GM12874 (cell line): ENCODE measurements at regions not wholly inside any gene's neighbourhood (a gene's known extent, or its start where the extent isn't known, plus 50 kb on each side); places are given as distances from the start of the nearest gene placed in this dataset.

ENCODE experiments used
- TF ChIP-seq, protein P1 (sequence below): IDR thresholded peaks from 2 replicates; pipeline ENCODE4 v1.5.1; 2011; ENCODE audit warnings: low read depth, mild to moderate bottlenecking, control low read depth, low read length, moderate library complexity; ENCODE audit not compliant: insufficient read depth

- TF ChIP-seq, protein P1, sequence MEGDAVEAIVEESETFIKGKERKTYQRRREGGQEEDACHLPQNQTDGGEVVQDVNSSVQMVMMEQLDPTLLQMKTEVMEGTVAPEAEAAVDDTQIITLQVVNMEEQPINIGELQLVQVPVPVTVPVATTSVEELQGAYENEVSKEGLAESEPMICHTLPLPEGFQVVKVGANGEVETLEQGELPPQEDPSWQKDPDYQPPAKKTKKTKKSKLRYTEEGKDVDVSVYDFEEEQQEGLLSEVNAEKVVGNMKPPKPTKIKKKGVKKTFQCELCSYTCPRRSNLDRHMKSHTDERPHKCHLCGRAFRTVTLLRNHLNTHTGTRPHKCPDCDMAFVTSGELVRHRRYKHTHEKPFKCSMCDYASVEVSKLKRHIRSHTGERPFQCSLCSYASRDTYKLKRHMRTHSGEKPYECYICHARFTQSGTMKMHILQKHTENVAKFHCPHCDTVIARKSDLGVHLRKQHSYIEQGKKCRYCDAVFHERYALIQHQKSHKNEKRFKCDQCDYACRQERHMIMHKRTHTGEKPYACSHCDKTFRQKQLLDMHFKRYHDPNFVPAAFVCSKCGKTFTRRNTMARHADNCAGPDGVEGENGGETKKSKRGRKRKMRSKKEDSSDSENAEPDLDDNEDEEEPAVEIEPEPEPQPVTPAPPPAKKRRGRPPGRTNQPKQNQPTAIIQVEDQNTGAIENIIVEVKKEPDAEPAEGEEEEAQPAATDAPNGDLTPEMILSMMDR: no peak
These were observed 363.4 kb upstream of the GCFC2 start for GRCh38 chr2:76073992-76074604.

- TF ChIP-seq, protein P1: no peak
These were observed 339.5 kb upstream of the GCFC2 start for GRCh38 chr2:76050196-76050595.

DNA sequence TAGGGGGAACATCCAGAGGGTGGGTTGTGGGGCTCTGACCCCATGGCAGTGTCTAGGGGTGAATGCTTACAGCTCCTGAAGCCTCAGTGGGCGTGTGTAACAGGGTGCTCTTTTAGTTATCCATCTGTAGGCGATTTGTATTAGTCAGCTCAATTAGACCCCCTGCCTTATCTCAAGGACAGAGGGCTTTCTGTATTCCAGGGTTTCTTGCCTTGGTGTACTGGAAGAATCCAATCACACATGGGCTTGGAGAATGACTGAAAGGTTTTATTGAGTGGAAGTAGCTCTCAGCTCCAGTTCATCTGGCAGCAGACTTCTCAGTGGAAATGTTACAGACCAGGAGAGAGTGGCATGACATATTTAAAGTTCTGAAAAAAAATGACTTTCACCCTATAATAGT, 334.0 kb upstream of the GCFC2 start:
- TF ChIP-seq, protein P1: no peak

DNA sequence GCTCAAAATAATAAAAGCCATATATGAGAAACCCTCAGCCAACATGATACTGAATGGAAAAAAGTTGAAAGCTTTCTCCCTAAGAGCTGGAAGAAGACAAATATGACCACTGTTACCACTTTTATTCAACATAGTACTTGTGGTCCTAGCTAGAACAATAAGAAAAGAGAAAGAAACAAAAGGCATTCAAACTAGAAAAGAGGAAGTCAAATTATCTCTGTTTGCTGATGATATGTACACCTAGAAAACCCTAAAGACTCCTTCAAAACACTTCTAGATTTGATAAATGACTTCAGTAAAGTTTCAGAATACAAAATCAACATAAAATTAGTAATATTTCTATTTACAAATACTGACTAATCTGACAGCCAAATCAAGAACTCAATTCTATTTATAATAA, 328.8 kb upstream of the GCFC2 start:
- TF ChIP-seq, protein P1: no peak

- TF ChIP-seq, protein P1: no peak
These were observed 317.0 kb upstream of the GCFC2 start for GRCh38 chr2:76027761-76028160.

- TF ChIP-seq, protein P1: no peak
These were observed 308.4 kb upstream of the GCFC2 start for GRCh38 chr2:76019128-76019527.

DNA sequence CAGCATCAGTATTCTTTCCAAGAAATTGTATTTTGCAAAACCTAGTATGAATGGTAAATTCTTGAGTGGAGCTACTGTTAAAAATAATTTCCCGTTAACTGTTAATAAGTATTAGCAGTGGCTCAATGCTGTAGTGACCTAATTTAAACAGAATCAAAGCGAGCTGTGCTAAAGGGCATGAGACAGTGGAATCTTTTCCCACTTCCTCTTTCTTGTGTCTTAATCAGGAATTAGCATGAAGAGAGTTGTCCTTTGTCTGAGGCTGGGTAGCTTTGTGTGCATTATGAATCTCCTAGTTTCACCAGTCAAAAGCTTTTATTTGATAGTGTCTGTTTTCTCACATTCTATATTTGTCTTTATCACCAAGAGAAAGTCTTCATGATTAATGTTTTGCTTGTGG, 298.8 kb upstream of the GCFC2 start:
- TF ChIP-seq, protein P1: no peak
